HepG2 (cell line): ENCODE measurements at regions not wholly inside any gene's neighbourhood (a gene's known extent, or its start where the extent isn't known, plus 50 kb on each side); places are given as distances from the start of the nearest gene placed in this dataset.

ENCODE experiments used
- ATAC-seq: fragments of 200-7000 bp; cut with Tn5 transposase; 3 replicates; pipeline ENCODE4 v1.9.1; 2020; ENCODE audit warnings: mild to moderate bottlenecking, moderate library complexity
- BruUV-seq: library from RNA; stranded (reverse); fragments of 400-500 nt; replicated peaks from 2 replicates; lab custom pipeline; 2021; lab: Mats Ljungman, UMichigan
- CTCF ChIA-PET: fragments of 300-600 bp; formaldehyde crosslinking; extraction: SDS; loops from one replicate; lab custom pipeline; 2021; ENCODE audit warnings: low total read pairs, inconsistent platforms, low intra/inter-chr PET ratio; lab: Yijun Ruan, JAX
- POLR2A ChIA-PET: fragments of 350-600 bp; sonication (Branson Sonifier 250); formaldehyde crosslinking; loops from one replicate; lab custom pipeline; 2020; ENCODE audit warnings: antibody characterized with exemption, inconsistent platforms; lab: Yijun Ruan, JAX
- DNase-seq: peaks from one replicate; pipeline ENCODE4 v3.0.0-alpha.2; 2015; ENCODE audit warnings: low spot score
- FAIRE-seq: peaks from 3 replicates; lab custom pipeline; 2011; peaks lifted over from hg19 to GRCh38; lab: Jason Lieb, UNC
- H2AFZ ChIP-seq: one replicate; pipeline ENCODE4 v1.6.1; 2011; ENCODE audit warnings: low read length, inconsistent platforms
- H3K27ac ChIP-seq: fragments of 300-600 bp; 3 replicates; pipeline ENCODE4 v1.8.0; 2011; ENCODE audit warnings: mixed run types, mild to moderate bottlenecking, mixed read lengths, low read length, inconsistent platforms; ENCODE audit not compliant: insufficient read depth; ENCODE audit errors: extremely low read length
- H3K27me3 ChIP-seq, 2 experiments: fragments of 200-600 bp in 1 of 2; 2 replicates in 1 of 2; 3 replicates in 1 of 2; pipeline versions ENCODE4 v1.6.0 to v1.8.0; 2011; ENCODE audit warnings: low read length in 2 of 2, mild to moderate bottlenecking in 2 of 2, moderate library complexity in 2 of 2, inconsistent platforms in 1 of 2; ENCODE audit not compliant: insufficient read depth in 2 of 2, control insufficient read depth in 1 of 2
- H3K36me3 ChIP-seq, 2 experiments: fragments of 200-600 bp in 1 of 2; replicated peaks in 1 of 2; 2 replicates in 1 of 2; 3 replicates in 1 of 2; pipeline versions ENCODE4 v1.5.1 to v1.8.0; 2011; ENCODE audit warnings: low read length in 2 of 2, inconsistent platforms in 1 of 2; ENCODE audit not compliant: insufficient read depth in 2 of 2, control insufficient read depth in 1 of 2
- H3K4me1 ChIP-seq: 2 replicates; pipeline ENCODE4 v1.5.1; 2012; ENCODE audit warnings: low read length, inconsistent platforms; ENCODE audit not compliant: insufficient read depth
- H3K4me2 ChIP-seq: 2 replicates; pipeline ENCODE4 v1.6.0; 2011; ENCODE audit warnings: low read depth, low read length, inconsistent platforms
- H3K4me3 ChIP-seq, 3 experiments: fragments of 200-600 bp in 1 of 3; sonication (generic), shearing (Covaris generic) in 1 of 3; replicated peaks in 1 of 3; 2 replicates each; pipeline ENCODE4 v1.5.1; 2011 to 2016; ENCODE audit warnings: low read length in 3 of 3, inconsistent platforms in 2 of 3, low read depth in 2 of 3, mild to moderate bottlenecking in 2 of 3, control low read depth in 1 of 3, mixed read lengths in 1 of 3; ENCODE audit not compliant: insufficient read depth in 1 of 3
- H3K79me2 ChIP-seq: one replicate; pipeline ENCODE4 v1.6.1; 2011; ENCODE audit warnings: low read length, inconsistent platforms; ENCODE audit not compliant: insufficient read depth
- H3K9ac ChIP-seq: 2 replicates; pipeline ENCODE4 v1.6.0; 2011; ENCODE audit warnings: mild to moderate bottlenecking, low read depth, low read length, inconsistent platforms; ENCODE audit not compliant: insufficient read depth
- H3K9me3 ChIP-seq: 2 replicates; pipeline ENCODE4 v1.5.1; 2012; ENCODE audit warnings: mild to moderate bottlenecking, low read length
- H4K20me1 ChIP-seq: 2 replicates; pipeline ENCODE4 v1.6.0; 2011; ENCODE audit warnings: inconsistent platforms, mild to moderate bottlenecking, low read length, moderate library complexity; ENCODE audit not compliant: insufficient read depth
- BCL6 ChIP-seq: IDR thresholded peaks from 2 replicates; pipeline ENCODE4 v1.6.1; 2016; ENCODE audit warnings: missing genetic modification reagents, missing compliant biosample characterization
- SATB2 ChIP-seq: sonication (generic); formaldehyde crosslinking; IDR thresholded peaks from 2 replicates; pipeline ENCODE4 v1.5.0; 2020; ENCODE audit warnings: missing genetic modification reagents
- THAP7 ChIP-seq: sonication (generic); formaldehyde crosslinking; IDR thresholded peaks from 2 replicates; pipeline ENCODE4 v1.8.1; 2023; ENCODE audit warnings: mild to moderate bottlenecking, missing genetic modification reagents
- ZNF10 ChIP-seq: sonication (generic); formaldehyde crosslinking; IDR thresholded peaks from 2 replicates; pipeline ENCODE4 v1.4.0; 2020; ENCODE audit warnings: mild to moderate bottlenecking, low read depth, missing genetic modification reagents, borderline replicate concordance
- ZNF18 ChIP-seq: sonication (generic); formaldehyde crosslinking; IDR thresholded peaks from 2 replicates; pipeline ENCODE4 v1.8.0; 2022; ENCODE audit warnings: mild to moderate bottlenecking, missing genetic modification reagents; ENCODE audit not compliant: insufficient replicate concordance
- ZNF253 ChIP-seq: sonication (generic); formaldehyde crosslinking; IDR thresholded peaks from 2 replicates; pipeline ENCODE4 v1.8.0; 2022; ENCODE audit warnings: mild to moderate bottlenecking, missing genetic modification reagents, borderline replicate concordance
- WGBS: methylation state at CpG from one replicate; pipeline ENCODE4 v1.1.6; 2017; ENCODE audit warnings: low lambda C conversion rate; 5-methylcytosine and 5-hydroxymethylcytosine counted together
- in situ Hi-C: cut with HindIII; loops from 2 replicates; pipeline ENCODE4 v1.10.0; 2017; ENCODE audit warnings: low pct_unique_long_range_greater_than_20kb; ENCODE audit not compliant: extremely low pct_ligation_motif_present
- intact Hi-C: fragments of 100-400 bp; cut with micrococcal nuclease; formaldehyde crosslinking; loops from one replicate; pipeline ENCODE4 v1.10.0; 2022; ENCODE audit not compliant: unreplicated experiment

GRCh38 chr1:232179896-232180778 is 449.8 kb downstream of the SIPA1L2 start:
- TF ChIP-seq THAP7 (CRISPR knock-in tag) = no peak
- no peak for TF ChIP-seq BCL6
- TF ChIP-seq ZNF10 = no peak
- TF ChIP-seq ZNF18 = no peak
- TF ChIP-seq SATB2 (CRISPR knock-in tag) = no peak
- no peak for TF ChIP-seq ZNF253 (CRISPR knock-in tag)
- DNase-seq = no peak
- no peak overlapping the region for H3K9ac ChIP-seq
- ATAC-seq = no peak
- no peaks in the 10 kb centered on the region for H3K79me2 ChIP-seq
- no peak overlapping the region for H3K27ac ChIP-seq
- CTCF ChIA-PET = no interaction called here
- no peaks in the 10 kb centered on the region for H3K9me3 ChIP-seq
- no peaks in the 10 kb centered on the region for H4K20me1 ChIP-seq
- H3K27me3 ChIP-seq = peaks cover 1 to 12% of the 10 kb centered on the region in 2 experiments; a peak in 3 of 5 replicates
- H2AFZ ChIP-seq = no peak overlapping the region
- no peaks in the 10 kb centered on the region for H3K36me3 ChIP-seq
- no peak for FAIRE-seq
- intact Hi-C loops (no loop called here), in situ Hi-C loops (no loop called here)
- no peaks in the 10 kb centered on the region for H3K4me1 ChIP-seq
- H3K4me3 ChIP-seq = no peak overlapping the region
- BruUV-seq = no TSS peak
- H3K4me2 ChIP-seq = no peak overlapping the region
- 3% methylated on average over 8 of the region's 10 CpGs for WGBS
- POLR2A ChIA-PET = no interaction called here
